HG02571 (cell line): ENCODE measurements at regions not wholly inside any gene's neighbourhood (a gene's known extent, or its start where the extent isn't known, plus 50 kb on each side); places are given as distances from the start of the nearest gene placed in this dataset.

Source experiments
- ATAC-seq: cut with Tn5 transposase; IDR thresholded peaks from one replicate; pipeline ENCODE4 v1.9.1; 2021; ENCODE audit warnings: mild to moderate bottlenecking, moderate library complexity; ENCODE audit not compliant: unreplicated experiment

DNA sequence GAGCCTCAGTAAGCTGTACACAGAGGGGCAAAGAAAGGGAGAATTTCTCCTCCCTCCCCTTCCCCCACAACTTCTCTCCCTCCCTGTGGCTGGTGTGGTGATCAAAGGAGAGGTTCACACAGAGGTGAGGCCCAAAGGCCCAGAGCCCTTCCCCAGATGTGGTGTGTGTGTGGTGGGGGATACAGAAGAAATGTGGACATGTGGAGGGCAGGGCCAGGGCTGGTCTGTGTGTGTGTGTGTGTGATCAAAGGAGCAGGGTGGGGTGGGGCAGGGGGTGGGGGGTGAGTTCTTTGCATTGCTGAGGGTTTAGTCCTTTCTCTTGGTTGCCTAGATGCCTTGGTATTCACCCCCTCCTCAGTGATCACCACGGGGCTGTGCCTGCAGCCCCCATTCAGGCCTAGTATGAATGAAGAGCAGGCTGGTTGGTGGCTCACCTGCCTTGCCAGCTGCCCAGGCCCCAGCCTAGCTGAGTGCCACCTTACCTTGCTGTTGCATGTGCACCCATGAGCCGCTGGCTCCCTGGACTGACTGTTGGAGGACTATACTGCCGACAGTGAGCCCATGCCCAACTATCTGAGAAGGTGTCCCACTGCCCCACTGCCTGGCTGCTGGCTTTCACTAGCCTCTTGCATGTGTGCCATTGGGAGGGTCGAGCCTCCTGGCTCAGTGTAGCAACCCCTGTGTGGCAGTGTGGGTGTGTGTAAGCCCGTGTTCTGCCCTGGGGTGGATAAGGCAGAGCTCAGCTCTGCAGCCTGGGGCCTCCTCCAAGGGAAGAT, 101.9 kb downstream of the EFNB1 start:
- no peak for ATAC-seq

DNA sequence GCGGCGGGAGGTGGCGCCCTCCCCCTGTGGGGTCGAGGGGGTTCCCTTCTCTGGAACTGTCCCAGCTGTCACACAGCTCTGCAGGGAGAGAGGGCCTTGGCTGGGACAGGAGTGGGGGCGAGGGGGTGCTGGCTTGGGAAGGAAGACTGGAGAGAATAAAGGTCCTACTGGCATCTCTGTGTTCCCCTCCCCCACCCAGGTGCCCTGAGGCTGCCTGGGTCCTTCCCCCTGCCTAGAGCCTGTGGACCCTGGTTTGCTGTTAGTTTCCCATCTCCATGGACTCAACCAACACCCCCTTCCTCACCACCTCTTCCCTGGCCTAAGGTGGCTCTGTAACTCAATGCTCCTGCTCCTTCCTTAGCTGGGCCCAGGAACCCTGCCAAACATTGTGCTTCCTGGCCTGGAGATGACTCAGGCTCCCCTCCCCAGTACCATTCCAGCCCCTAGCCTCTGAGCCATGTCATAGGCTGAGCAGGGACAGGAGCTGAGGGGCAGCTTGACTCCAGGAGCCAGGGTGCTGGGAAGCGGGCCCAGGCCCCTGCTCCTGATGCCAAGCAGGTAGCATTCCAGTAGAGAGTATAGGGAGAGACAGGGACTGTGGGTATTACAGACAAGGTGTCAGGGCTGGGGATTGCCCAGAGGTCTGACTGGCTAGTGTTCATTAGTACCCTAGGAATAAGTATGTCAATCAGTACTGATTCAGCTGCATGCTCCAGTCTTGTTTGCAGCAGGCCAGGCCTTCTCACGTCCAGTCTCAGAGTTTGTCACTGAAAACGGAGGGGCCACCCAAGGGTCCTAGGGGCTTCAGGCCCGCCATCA, 100.7 kb downstream of the EFNB1 start:
- ATAC-seq = no peak

DNA sequence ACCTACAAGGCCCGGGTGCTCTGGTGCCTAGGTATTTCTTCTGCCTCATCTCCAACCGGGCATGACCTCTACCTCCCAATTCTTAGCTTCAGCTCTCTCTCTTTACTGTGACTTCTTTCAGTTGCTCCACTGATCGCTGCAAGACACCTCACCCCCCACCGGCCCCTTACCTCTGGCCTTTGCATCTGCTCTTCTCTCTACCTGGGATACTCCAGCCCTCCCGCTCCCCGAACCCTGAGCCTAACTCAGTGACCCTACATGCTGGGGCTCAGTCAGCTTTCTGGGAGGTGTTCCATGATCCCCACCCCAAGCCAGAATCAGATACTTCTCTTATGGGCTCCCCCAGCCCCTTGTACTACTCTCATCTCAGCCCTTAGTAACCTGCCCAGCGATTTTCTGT, 99.6 kb downstream of the EFNB1 start:
- ATAC-seq = no peak

DNA sequence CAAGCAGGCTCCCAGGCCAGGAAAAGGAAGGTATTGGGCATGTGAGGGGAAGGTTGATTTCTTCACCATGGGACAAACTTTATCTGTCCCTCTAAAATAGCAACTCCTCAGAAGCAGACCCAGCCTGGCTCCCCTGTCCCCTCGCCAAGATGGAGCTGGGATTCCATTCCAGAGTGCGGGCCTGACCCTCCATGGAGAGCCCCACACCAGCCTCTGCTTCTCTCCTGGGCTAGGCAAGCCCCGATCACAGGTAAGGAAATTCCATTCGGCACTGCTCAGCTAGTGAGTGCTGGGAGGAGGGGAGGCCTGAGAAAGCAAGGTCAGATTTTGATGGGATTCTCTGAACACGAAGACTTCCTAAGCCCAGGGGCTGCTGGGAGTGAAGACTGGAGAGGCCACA, 98.4 kb downstream of the EFNB1 start:
- ATAC-seq = no peak

DNA sequence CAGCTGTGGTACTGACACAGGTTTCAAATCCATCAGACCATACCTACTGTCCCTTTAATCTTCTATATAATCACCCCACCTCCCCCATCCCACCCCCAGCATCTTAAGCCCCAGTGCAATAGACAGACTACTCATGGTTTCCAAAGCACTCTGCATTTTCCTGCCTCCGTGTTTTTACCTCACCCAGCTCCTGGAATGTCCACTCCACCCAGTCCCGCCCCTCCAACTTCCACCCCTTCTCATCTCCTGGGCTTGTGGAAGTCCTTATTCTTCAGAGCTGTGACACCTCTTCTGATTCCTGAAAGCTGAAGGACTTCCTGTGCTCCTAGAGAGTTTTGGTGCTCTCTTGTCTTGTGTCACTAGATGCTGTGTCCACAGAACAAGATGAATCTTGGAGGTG, 94.3 kb downstream of the EFNB1 start:
- ATAC-seq = no peak

DNA sequence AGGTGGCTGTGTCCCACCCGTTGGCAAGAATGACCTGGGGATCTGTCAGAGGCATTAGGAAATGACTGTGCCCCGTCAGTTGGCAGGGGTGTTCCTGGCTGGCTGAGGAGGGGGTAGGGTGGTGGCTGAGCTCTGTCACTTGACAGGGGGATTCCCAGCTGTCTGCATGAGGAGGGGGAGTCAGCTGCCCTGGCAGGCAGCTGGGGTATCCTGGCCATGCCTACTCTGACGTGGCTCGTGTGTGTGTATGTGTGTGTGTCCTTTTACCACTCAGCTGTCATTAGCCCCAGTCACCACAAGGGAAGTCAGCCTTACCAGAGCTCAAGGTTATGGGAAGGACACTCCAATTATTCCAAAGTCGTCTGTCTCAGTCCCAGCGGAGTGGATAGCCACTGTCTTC, 93.2 kb downstream of the EFNB1 start:
- no peak for ATAC-seq

DNA sequence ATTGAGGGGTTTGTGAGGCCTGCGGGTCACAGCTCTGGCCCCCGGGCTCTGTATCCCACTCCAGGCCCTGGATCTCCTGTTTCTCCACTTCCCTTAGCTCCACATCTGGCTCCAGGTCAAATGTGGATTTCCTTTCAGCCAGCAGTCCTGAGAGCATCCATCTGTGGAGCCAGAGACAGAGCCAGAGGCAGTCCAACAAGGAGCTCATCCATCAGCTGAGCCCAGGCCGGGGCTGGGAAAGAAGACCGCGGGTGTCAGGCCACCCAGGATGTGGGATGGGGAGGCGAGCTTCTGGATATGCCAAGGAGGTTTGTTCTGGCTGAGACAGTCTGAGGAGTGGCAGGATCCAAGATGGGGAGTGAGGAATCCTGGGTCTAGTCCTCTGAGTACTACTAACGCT, 91.7 kb downstream of the EFNB1 start:
- ATAC-seq = no peak

DNA sequence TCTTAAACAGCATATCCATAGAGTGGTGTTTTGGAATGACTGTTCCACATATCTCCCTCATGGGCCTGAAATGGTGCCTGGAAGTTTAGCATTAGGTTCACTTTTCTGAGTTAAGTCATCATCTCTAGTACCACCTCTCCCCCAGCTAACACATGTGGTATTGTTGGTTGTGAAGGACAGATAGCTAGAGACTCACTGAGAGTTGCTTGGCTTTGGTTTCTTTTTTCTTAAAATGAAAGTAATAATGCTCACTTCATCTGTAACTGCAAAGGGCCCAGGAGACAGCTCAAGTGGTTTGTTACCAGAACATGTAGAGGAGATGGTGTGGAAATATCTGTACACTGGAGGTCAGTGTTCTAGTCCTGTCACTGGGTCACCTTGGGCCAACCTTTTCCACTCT, 90.9 kb downstream of the EFNB1 start:
- no peak for ATAC-seq

DNA sequence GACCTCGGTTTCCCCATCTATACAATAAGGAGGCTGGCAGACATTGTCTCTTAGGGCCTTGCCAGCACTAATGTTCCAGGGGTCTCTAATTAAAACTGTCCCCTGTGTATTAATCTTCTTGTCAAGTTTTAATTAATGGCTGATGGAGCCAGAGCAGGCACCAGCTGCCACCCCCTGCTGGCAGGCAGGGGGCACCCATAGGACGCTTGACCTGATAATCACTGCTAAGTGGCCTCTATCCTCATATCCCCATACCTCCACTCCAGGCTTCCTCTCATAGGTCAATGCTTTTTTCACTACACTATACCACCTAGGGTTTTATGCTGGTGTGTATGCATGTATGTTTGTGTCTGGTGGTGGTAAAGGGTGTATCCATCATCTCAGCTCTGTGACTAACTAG, 89.4 kb downstream of the EFNB1 start:
- ATAC-seq = no peak

DNA sequence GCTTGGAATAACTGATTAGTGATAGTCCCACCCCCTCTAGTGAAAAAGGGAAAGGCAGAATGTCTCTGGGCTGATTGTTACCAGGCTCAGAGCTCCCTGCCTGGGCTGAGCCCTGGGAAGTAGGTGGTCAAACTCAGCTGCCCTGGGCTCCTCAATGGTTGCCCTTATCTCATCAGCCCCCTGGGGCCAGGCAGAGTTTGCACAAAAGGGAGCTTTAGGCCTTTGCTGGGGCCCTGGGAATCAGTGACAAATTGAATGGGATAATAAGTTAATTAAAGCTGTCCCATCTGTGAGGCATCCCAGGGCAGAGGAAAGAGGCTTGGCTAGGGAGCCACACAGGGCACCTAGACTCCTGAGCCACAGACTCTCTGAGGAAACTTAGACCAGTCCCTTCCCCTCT, 89.0 kb downstream of the EFNB1 start:
- no peak for ATAC-seq

DNA sequence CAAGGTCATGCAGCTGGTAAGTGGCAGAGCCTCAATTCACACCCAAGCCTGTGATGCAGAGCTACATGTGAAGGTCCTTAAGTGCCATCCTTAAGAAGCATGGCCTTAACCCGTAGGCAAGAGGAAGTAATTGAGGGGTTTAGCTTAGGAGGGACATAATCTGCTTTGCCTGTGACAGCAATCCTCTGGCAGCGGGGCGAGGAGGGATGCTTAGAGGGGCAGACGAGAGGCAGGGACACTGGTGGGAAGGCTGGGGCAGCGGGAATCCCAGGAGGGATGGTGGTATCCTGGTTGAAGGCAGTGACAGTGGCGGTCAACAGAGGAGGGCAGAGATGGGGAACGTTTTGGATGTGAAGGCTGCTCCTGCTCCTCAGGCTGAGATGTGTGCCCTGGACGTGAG, 88.1 kb downstream of the EFNB1 start:
- ATAC-seq = no peak

DNA sequence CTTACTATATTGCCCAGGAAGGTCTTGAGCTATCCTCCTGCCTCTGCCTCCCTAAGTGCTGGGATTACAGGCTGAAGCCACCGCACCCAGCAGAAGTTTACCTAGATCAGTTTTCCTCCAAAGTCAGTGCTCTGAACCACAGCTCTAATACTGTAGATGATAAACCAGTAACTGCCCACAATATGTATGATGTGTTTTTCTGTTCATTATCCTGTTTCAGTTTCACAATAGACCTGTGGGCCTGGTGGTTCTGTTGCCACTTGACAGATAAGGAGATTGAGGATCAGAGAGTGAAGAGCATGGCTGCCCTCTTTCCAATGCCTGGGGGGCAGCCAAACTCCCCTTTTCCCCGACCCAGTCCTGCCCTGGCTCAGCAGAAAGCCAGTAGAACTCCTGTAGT, 87.0 kb downstream of the EFNB1 start:
- ATAC-seq = no peak

DNA sequence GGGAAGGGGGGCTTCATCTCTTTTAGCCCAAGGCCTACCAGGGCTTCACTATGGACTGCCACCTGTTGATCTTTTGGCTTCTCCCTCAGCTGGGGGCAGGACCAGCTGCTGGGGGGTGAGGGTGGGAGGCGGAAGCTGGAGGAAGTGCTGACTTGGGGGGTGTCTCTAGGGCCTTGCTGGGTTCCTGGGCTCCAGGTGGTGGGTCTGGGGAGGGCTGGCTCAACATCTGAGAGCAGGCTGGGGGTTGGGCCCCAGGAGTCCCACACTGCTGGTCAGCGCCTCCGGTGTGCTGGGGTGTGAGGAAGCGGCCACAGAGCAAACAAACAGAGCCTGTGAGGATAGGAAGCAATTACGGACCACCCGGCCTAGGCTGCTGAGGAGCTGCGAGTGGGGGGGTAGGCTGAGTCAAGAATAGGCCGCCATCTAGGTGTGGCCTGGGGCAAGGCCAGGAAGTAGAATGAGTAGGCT, 85.7 kb downstream of the EFNB1 start:
- ATAC-seq = no peak

DNA sequence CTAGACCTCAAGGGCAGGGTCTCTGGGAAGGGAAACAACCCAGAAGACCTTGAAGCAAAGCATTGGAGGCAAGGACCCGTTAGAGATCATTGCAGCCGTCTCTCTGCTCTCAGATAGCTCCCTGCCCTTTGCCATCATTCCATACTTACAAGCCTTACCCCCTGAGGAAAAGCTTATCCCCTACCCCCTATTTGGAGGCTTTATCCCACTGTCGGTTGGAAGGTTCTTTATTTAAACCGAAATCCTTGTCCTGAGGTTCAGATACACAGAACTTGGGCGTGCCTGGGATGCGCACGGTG, 84.4 kb downstream of the EFNB1 start:
- ATAC-seq = no peak

DNA sequence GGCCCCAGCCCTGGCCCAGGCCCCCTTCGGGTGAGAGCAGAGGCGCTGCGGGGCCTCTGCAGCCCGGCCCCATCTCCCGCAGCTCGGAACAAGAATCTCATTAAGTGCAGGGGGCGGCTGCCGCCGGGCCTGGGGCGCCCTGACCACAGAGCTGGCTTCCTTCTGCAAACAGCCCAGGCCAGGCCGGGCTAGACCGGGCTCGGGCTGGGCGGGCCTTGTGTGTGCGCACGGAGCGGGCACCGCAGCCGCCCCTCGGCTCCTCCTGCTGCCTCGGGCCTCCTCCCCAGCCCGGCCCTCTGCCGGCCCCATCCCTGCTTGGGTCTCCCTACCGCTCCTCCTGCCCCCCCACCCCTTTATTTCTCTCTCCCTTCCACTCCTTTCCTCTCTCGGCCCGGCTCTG, 83.3 kb downstream of the EFNB1 start:
- no peak for ATAC-seq

DNA sequence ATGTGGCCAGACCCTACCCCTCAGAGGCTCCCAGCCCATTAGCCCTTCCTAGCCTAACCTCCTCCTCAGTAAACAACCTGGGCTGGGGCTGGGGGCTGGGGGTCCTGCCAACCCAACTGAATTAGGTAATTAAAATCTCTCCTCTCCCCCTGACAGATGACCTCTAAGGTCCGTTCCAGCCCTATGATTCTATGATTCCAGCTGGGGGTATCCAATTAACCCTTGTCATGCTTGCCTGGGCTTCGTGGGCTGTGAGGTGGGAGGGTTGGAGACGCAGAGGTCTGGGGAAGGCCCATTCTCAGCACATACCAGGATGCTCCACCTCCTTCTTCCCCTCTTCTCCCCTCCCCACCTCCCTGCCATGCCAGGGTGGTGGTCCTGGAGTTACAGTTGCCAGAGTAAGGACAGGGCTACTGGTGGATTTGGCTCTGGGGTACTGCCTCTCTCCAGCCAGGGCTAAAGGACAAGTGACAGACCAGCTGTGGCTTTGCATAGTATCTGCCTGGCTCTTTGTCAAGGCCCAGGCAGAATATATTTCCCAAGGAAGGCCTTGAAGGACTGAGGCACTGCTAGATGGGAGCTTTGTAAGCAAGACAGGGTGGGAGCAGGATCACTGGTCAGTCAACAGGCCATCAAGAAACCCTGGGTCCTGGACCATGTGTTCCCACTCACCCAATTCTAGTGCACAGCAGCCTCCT, 82.1 kb downstream of the EFNB1 start:
- ATAC-seq = no peak

DNA sequence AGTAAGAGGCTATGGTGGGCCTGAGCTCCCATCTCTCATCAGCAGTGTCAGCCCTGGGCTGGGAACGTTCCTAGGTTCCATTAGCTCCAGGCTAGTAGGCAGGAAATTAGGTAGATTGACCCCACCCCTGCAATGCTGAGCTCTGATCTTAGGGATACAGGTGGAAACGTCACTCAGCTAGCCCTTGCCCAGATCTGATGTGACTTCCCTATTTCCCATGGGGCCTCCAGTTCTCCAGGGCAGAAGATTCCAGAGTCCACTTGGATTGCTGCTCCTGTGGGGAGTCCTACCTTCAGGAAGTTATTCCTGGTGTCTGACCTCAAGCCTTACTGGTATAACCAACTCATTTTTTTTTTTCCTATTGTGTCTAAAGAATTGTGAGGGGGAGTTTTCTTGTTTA, 81.1 kb downstream of the EFNB1 start:
- ATAC-seq = no peak

DNA sequence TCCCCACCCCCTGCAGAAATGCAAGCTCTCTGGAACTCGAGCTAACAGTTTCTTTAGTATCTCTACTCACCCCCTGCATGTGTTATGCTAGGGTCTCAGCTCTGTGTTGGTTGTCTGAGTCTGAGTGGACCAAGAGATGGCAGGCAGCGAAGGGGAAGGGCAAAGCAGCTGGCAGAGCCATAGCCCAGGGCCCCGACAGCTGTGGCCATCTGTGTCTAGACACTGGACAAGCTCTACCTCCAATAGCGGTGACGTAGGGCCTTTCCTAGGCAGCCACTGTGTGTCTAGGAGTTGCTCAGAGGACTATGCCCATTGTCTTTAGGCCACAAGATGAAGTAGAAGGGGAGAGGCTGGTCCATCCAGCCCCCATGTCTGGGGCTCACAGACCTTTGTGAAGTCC, 79.2 kb downstream of the EFNB1 start:
- ATAC-seq = no peak

DNA sequence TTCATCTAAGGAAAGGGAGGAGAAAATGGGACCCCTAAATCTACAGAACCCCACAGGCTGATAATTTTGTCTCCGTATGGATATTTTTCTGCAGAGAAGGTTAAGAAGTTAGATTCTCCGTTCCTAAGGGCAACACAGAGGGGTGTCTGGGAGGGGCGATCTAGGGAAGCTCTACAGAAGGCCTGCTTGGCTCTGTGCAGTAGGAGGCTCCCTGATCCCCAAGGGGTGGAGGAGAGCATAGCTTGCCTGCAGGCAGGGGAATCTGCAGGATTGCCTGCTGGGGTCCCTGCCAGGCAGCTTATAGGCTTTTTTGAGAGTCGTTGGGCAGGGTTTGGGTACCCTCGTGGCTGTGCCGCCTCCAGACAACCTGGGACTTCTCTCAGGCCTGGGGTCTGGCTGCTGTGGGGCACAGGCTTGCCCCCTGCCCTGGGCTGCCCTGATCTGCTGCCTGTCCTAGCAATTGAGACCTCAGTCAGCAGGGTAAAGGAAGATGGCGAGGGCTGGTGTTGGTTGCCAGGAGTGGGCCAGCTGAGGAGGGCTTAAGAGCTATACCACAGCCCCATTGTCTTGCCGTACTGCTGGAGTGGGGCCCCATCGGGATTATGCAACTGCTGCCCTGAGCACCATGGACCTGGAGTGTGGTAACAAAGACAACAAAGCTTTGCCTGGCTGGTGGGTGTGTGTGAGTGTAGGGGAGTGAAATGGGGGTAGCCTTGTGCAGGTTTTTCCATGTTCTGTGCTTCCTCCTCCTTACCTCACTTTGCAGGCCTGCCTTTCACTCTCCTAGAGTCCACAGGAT, 74.1 kb downstream of the EFNB1 start:
- no peak for ATAC-seq

DNA sequence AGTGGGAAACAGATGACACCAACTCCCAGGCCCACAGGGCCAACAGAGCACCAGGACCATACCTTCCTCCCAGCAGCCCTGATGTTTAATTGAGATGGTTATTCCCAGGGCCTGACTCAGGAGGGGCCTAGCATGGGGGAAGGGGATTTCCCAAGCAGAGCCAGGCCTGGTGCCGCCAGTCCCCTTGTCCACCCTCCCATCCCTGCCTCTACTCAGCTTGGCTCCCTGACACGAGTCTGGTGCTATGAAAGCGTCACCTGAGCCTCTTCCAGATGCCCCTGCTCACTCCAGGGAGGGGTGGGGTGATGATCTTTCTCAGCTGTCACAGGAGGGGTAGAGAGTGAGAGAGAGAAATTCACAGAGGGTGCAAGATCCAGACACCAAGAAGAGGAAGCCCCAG, 72.7 kb downstream of the EFNB1 start:
- no peak for ATAC-seq

DNA sequence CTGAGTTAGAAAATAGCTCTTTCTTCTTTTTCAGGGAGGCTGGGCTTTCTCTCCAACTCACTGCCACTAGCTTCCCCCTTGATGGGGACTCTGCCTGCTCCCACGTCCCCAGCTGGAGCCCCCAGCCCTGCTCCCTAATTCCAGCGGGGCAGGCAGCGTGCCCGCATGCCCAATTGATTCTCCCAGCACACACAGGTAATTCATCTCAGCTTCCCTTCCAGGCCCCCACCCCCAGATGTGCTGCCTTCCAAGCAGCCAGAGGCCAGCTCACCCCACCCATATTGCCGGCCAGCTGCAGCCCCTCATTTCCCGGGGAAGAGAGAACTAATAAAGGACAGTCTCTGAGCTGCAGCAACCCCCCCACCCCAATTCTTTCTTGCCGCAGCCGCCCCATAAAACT, 69.8 kb downstream of the EFNB1 start:
- ATAC-seq = no peak
